Caco-2 (cell line): ENCODE measurements at regions not wholly inside any gene's neighbourhood (a gene's known extent, or its start where the extent isn't known, plus 50 kb on each side); places are given as distances from the start of the nearest gene placed in this dataset.
A peak's percentile ranks its signal among the peaks of the same experiment; 100 is the strongest.

Experiments used
- BruUV-seq: library from RNA; stranded (reverse); fragments of 400-500 nt; replicated peaks from 2 replicates; lab custom pipeline; 2021; lab: Mats Ljungman, UMichigan
- CTCF ChIA-PET: fragments of 300-600 bp; sonication (Branson Sonifier 250); formaldehyde crosslinking; loops from one replicate; lab custom pipeline; 2022; ENCODE audit warnings: antibody characterized with exemption; lab: Charles Lee
- POLR2A ChIA-PET: fragments of 300-600 bp; sonication (Branson Sonifier 250); formaldehyde crosslinking; loops from one replicate; lab custom pipeline; 2022; ENCODE audit warnings: antibody characterized with exemption; lab: Charles Lee
- DNase-seq, 2 experiments: peaks; one replicate each; pipeline versions ENCODE4 v3.0.0 to v3.0.0-alpha.2; 2020 to 2022
- H3K27me3 ChIP-seq: replicated peaks from 2 replicates; pipeline ENCODE4 v1.6.0; 2011; ENCODE audit warnings: low read length; ENCODE audit not compliant: control insufficient read depth, insufficient read depth
- H3K36me3 ChIP-seq: 2 replicates; pipeline ENCODE4 v1.5.1; 2011; ENCODE audit warnings: low read length; ENCODE audit not compliant: control insufficient read depth, insufficient read depth
- H3K4me1 ChIP-seq: fragments of 250-450 bp; sonication (Bioruptor Pico); 2 replicates; pipeline ENCODE4 v1.5.1; 2020; ENCODE audit warnings: mild to moderate bottlenecking
- H3K4me3 ChIP-seq: 2 replicates; pipeline ENCODE4 v1.5.1; 2011; ENCODE audit warnings: low read depth, mild to moderate bottlenecking, control low read depth, low read length
- H3K9me3 ChIP-seq: fragments of 250-450 bp; sonication (Bioruptor Pico); 2 replicates; pipeline ENCODE4 v1.5.1; 2020; ENCODE audit warnings: mild to moderate bottlenecking, moderate library complexity
- H3K27ac Mint-ChIP-seq: one replicate; pipeline ENCODE4 v1.8.0; 2022; ENCODE audit warnings: mixed read lengths; ENCODE audit not compliant: unreplicated experiment
- H3K27me3 Mint-ChIP-seq: one replicate; pipeline ENCODE4 v1.8.0; 2022; ENCODE audit warnings: mixed read lengths; ENCODE audit not compliant: insufficient read depth, unreplicated experiment
- H3K36me3 Mint-ChIP-seq: one replicate; pipeline ENCODE4 v1.8.0; 2022; ENCODE audit warnings: mild to moderate bottlenecking, mixed read lengths; ENCODE audit not compliant: insufficient read depth, unreplicated experiment
- H3K4me1 Mint-ChIP-seq: one replicate; pipeline ENCODE4 v1.8.0; 2022; ENCODE audit warnings: low read depth, mixed read lengths; ENCODE audit not compliant: unreplicated experiment
- H3K4me3 Mint-ChIP-seq: one replicate; pipeline ENCODE4 v1.8.0; 2022; ENCODE audit warnings: mild to moderate bottlenecking, moderate library complexity, mixed read lengths; ENCODE audit not compliant: unreplicated experiment
- H3K9me3 Mint-ChIP-seq: one replicate; pipeline ENCODE4 v1.8.0; 2022; ENCODE audit warnings: mixed read lengths; ENCODE audit not compliant: unreplicated experiment
- CTCF ChIP-seq, 2 experiments: fragments of 200-600 bp in 1 of 2; IDR thresholded peaks; 1 replicate in 1 of 2; 2 replicates in 1 of 2; pipeline versions ENCODE4 v1.5.1 to v1.8.0; 2011 to 2022; ENCODE audit warnings: antibody characterized with exemption in 1 of 2, control low read depth in 1 of 2, inconsistent platforms in 1 of 2, low read depth in 1 of 2, low read length in 1 of 2, mild to moderate bottlenecking in 1 of 2, moderate library complexity in 1 of 2; ENCODE audit not compliant: insufficient read depth in 1 of 2, severe bottlenecking in 1 of 2, unreplicated experiment in 1 of 2
- intact Hi-C: fragments of 100-400 bp; cut with micrococcal nuclease; formaldehyde crosslinking; loops from one replicate; pipeline ENCODE4 v1.10.0; 2022; ENCODE audit not compliant: unreplicated experiment

- H3K27ac Mint-ChIP-seq, result no peak overlapping the region
- no peaks in the 10 kb centered on the region for H3K9me3 Mint-ChIP-seq
- Histone ChIP-seq H3K27me3 (no peaks in the 10 kb centered on the region), H3K36me3 (no peaks in the 10 kb centered on the region), H3K4me1 (no peaks in the 10 kb centered on the region), H3K9me3 (no peaks in the 10 kb centered on the region), H3K4me3 (no peak overlapping the region)
- no peaks in the 10 kb centered on the region for H3K36me3 Mint-ChIP-seq
- DNase-seq, result peak in 1 of 2 experiments; percentile 5
- TF ChIP-seq CTCF (IDR thresholded peaks at IDR 0.05; ENCODE audit: insufficient read depth in 1 of 2, low read depth in 1 of 2, low read length in 1 of 2, severe bottlenecking in 1 of 2, unreplicated experiment in 1 of 2), result no peak
- BruUV-seq, result no TSS peak
- intact Hi-C loops, result no loop called here
- ChIA-PET CTCF (no interaction called here), POLR2A (interaction anchor here (0.6 kb wide), 1 partner anchor 54 kb away, joined by 3 read pairs; no protein-coding TSS in a partner anchor)
- no peak overlapping the region for H3K4me3 Mint-ChIP-seq
- no peaks in the 10 kb centered on the region for H3K27me3 Mint-ChIP-seq
- H3K4me1 Mint-ChIP-seq, result no peaks in the 10 kb centered on the region
Measured at GRCh38 chr12:77591959-77592743, 238.5 kb upstream of the NAV3 start.

GRCh38 chr12:77590306-77590705 is 240.4 kb upstream of the NAV3 start:
- no peaks in the 10 kb centered on the region for H3K27me3 ChIP-seq
- POLR2A ChIA-PET, result no interaction called here
- no TSS peak for BruUV-seq
- no peaks in the 10 kb centered on the region for H3K4me1 ChIP-seq
- TF ChIP-seq CTCF (IDR thresholded peaks at IDR 0.05; ENCODE audit: insufficient read depth in 1 of 2, low read depth in 1 of 2, low read length in 1 of 2, severe bottlenecking in 1 of 2, unreplicated experiment in 1 of 2), result no peak
- H3K36me3 Mint-ChIP-seq, result no peaks in the 10 kb centered on the region
- no peak overlapping the region for H3K4me3 Mint-ChIP-seq
- no peaks in the 10 kb centered on the region for H3K27me3 Mint-ChIP-seq
- no peaks in the 10 kb centered on the region for H3K4me1 Mint-ChIP-seq
- intact Hi-C loops, result no loop called here
- H3K9me3 Mint-ChIP-seq, result no peaks in the 10 kb centered on the region
- no peaks in the 10 kb centered on the region for H3K36me3 ChIP-seq
- DNase-seq, result no peak
- H3K27ac Mint-ChIP-seq, result no peak overlapping the region
- no peaks in the 10 kb centered on the region for H3K9me3 ChIP-seq
- no peak overlapping the region for H3K4me3 ChIP-seq
- CTCF ChIA-PET, result interaction anchor here (0.5 kb wide), 1 partner anchor 32 kb away, joined by 4 read pairs; no protein-coding TSS in a partner anchor

- no peak overlapping the region for H3K4me3 Mint-ChIP-seq
- TF ChIP-seq CTCF (IDR thresholded peaks at IDR 0.05; ENCODE audit: insufficient read depth in 1 of 2, low read depth in 1 of 2, low read length in 1 of 2, severe bottlenecking in 1 of 2, unreplicated experiment in 1 of 2), result no peak
- DNase-seq, result no peak
- H3K4me3 ChIP-seq, result no peak overlapping the region
- no peaks in the 10 kb centered on the region for H3K4me1 ChIP-seq
- H3K36me3 Mint-ChIP-seq, result no peaks in the 10 kb centered on the region
- no peak overlapping the region for H3K27ac Mint-ChIP-seq
- intact Hi-C loops, result no loop called here
- ChIA-PET POLR2A (no interaction called here), CTCF (no interaction called here)
- BruUV-seq, result no TSS peak
- H3K27me3 ChIP-seq, result no peaks in the 10 kb centered on the region
- no peaks in the 10 kb centered on the region for H3K36me3 ChIP-seq
- no peaks in the 10 kb centered on the region for H3K27me3 Mint-ChIP-seq
- H3K9me3 ChIP-seq, result no peaks in the 10 kb centered on the region
- no peaks in the 10 kb centered on the region for H3K4me1 Mint-ChIP-seq
- no peaks in the 10 kb centered on the region for H3K9me3 Mint-ChIP-seq
Measured at GRCh38 chr12:77584860-77585259, 245.8 kb upstream of the NAV3 start.
